ENCODE measurements at regions not wholly inside any gene's neighbourhood (a gene's known extent, or its start where the extent isn't known, plus 50 kb on each side); places are given as distances from the start of the nearest gene placed in this dataset.

DNA sequence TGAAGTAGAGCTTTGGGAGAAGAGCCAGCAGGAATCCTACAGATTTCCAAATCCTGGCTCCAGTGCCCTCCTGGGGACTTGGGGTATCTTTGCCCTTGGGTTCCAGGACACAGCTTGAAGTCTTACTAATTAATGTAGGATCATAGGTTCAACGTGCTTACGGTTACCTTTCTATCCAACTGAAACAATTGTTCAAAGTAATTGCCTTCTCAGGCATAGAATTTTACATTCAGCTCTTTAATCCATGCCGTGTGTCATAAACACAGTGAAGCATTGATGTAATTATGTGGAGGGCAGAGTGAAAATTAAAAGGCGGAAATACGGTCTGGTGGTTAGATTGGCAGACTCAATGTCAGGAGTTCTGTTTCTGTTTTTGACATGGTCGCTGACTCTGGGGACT is 170.4 kb downstream of the COG6 start:
- TF ChIP-seq YY1 (IDR thresholded peaks at IDR 0.05; ENCODE audit: insufficient read depth, insufficient read length) = no peak
- no peak for TF ChIP-seq SUZ12 (IDR thresholded peaks at IDR 0.05; ENCODE audit: extremely low read depth, insufficient read depth, insufficient read length)
